ENCODE measurements at regions not wholly inside any gene's neighbourhood (a gene's known extent, or its start where the extent isn't known, plus 50 kb on each side); places are given as distances from the start of the nearest gene placed in this dataset.

GRCh38 chr1:222326710-222327036 lies 221.2 kb downstream of the HHIPL2 start:
- Histone ChIP-seq H3K36me3 (no peaks in the 10 kb centered on the region), H3K27ac (no peak overlapping the region), H3K4me1 (no peaks in the 10 kb centered on the region), H3K9me3 (no peaks in the 10 kb centered on the region), H3K4me3 (no peak overlapping the region), H3K27me3 (no peaks in the 10 kb centered on the region)
- FAIRE-seq, result no peak
- no peak for TF ChIP-seq CTCF (IDR thresholded peaks at IDR 0.05)
- ATAC-seq, result no peak
- intact Hi-C loops (cut with DNase I), result no loop called here
- DNase-seq, result no peak

GRCh38 chr1:222326006-222326709 lies 221.7 kb downstream of the HHIPL2 start:
- DNase-seq, result no peak
- ATAC-seq, result no peak
- FAIRE-seq, result no peak
- 73 to 80% methylated on average over 3 of the region's 3 CpGs for WGBS, 2 donors
- H3K4me1 ChIP-seq, result no peaks in the 10 kb centered on the region
- H3K27me3 ChIP-seq, result no peaks in the 10 kb centered on the region
- no peak overlapping the region for H3K4me3 ChIP-seq
- no peak for TF ChIP-seq CTCF (IDR thresholded peaks at IDR 0.05)
- no peak overlapping the region for H3K27ac ChIP-seq
- intact Hi-C loops (cut with DNase I), result no loop called here
- no peaks in the 10 kb centered on the region for H3K36me3 ChIP-seq
- H3K9me3 ChIP-seq, result no peaks in the 10 kb centered on the region

GRCh38 chr1:222325506-222325905 lies 222.4 kb downstream of the HHIPL2 start:
- 50 to 57% methylated on average over 2 of the region's 2 CpGs for WGBS, 2 donors
- Histone ChIP-seq H3K9me3 (no peaks in the 10 kb centered on the region), H3K27me3 (no peaks in the 10 kb centered on the region), H3K4me1 (no peaks in the 10 kb centered on the region), H3K4me3 (no peak overlapping the region), H3K36me3 (no peaks in the 10 kb centered on the region), H3K27ac (no peak overlapping the region)
- intact Hi-C loops (cut with DNase I), result no loop called here
- DNase-seq (no peak), FAIRE-seq (no peak), ATAC-seq (no peak)
- TF ChIP-seq CTCF (IDR thresholded peaks at IDR 0.05), result no peak

DNA sequence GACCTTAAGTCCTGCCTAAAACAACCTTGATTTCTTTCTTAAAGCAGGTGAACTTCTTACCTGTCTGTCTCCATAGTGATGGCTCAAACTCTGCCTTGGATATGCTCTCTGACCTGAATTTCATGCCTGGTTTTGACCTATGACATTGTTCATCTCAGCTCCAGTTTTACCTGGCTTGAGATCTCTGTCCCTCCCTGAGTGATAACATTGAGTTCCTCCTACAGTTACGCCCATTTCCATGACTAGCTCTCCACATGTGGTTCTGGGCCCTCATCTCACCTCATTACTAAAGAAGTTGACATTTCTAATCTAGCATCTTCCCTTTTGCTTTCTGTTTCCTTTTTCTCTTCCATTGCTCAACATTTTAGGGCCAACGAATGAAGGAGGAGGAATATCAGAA lies 233.1 kb downstream of the HHIPL2 start:
- FAIRE-seq (no peak), DNase-seq (no peak), ATAC-seq (no peak)
- H3K36me3 ChIP-seq, result no peaks in the 10 kb centered on the region
- H3K9me3 ChIP-seq, result no peaks in the 10 kb centered on the region
- H3K4me1 ChIP-seq, result no peaks in the 10 kb centered on the region
- no peak overlapping the region for H3K27ac ChIP-seq
- intact Hi-C loops (cut with DNase I), result no loop called here
- TF ChIP-seq CTCF (IDR thresholded peaks at IDR 0.05), result no peak
- no peaks in the 10 kb centered on the region for H3K27me3 ChIP-seq
- H3K4me3 ChIP-seq, result no peak overlapping the region
- WGBS, 2 donors, result 74 to 80% methylated on average over 2 of the region's 2 CpGs

DNA sequence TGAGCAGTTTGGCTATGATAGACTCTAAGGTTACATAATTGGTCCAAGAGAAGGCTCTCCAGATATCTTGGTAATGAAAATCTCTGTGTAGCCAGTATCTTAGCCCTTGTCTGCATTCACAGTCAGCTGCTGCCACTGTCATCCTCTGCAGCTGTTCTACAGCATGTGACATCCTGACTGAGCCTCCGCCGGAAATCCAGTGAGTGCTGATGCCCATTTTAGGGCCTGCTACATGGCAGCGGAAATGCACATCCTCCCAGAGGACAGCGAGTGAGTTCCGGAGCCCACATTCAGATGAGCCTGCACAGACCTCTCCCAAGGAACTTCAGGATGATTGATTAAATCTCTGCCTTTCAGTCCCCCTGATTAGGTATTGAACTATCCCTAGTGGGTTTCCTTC lies 237.1 kb downstream of the HHIPL2 start:
- no peak for DNase-seq
- Histone ChIP-seq H3K27me3 (no peaks in the 10 kb centered on the region), H3K4me1 (no peaks in the 10 kb centered on the region), H3K27ac (no peak overlapping the region), H3K36me3 (no peaks in the 10 kb centered on the region), H3K9me3 (no peaks in the 10 kb centered on the region), H3K4me3 (no peak overlapping the region)
- no peak for TF ChIP-seq CTCF (IDR thresholded peaks at IDR 0.05)
- peak in 2 of 4 donors; percentile 11 to 17 for ATAC-seq
- 80 to 82% methylated on average over 5 of the region's 5 CpGs for WGBS, 2 donors
- FAIRE-seq, result no peak
- intact Hi-C loops (cut with DNase I), result no loop called here
